GM18520 (cell line): ENCODE measurements at regions not wholly inside any gene's neighbourhood (a gene's known extent, or its start where the extent isn't known, plus 50 kb on each side); places are given as distances from the start of the nearest gene placed in this dataset.
"Not testable (repeated sequence)": the region's sequence is repeated elsewhere in the genome, so short reads cannot be mapped to it uniquely, and the experiment has no call there.

ENCODE experiments used
- ATAC-seq: cut with Tn5 transposase; IDR thresholded peaks from one replicate; pipeline ENCODE4 v1.9.1; 2021; ENCODE audit not compliant: unreplicated experiment

- ATAC-seq, result no peak
These were observed 426.2 kb downstream of the BCAT1 start for GRCh38 chr12:24522736-24523135.

DNA sequence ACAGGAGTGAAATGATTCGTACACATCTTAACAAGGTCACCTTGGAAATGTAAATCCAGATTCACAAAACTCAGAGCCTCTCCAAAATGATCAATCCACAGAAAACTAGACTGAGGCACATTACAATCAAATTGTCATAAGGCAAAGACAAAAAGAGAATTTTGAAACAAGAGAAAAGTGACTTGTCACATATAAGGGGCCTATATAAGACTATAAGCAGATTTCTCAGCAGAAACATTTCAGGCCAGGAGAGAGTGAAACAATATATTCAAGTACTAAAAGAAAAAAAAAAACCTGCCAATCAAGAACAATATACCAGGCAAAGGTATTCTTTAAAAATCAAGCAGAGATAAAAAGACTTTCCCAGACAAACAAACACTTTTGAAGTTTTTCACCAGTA, 429.1 kb downstream of the BCAT1 start:
- no peak for ATAC-seq

DNA sequence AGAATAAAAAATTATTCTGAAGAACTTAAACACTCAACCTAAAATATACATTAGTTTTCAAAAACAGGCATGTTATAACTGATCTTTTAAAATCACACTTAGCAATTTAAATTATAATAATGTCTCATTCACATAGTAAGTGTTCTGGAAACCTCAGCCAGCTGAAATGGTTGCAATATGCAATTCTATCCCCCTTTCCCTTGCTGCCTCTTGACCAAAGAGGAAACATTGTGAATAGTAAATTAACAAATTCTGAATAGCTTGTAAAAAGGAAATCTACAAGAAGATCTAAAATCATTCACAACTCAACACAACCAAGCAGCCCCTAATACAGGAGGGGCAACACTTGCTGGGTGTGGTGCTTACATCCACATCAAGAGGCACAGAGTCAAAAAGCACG, 431.9 kb downstream of the BCAT1 start:
- no peak for ATAC-seq

- no peak for ATAC-seq
These were observed 438.2 kb downstream of the BCAT1 start for GRCh38 chr12:24510581-24511125.

GRCh38 chr12:24507827-24508226, 441.1 kb downstream of the BCAT1 start:
- no peak for ATAC-seq

DNA sequence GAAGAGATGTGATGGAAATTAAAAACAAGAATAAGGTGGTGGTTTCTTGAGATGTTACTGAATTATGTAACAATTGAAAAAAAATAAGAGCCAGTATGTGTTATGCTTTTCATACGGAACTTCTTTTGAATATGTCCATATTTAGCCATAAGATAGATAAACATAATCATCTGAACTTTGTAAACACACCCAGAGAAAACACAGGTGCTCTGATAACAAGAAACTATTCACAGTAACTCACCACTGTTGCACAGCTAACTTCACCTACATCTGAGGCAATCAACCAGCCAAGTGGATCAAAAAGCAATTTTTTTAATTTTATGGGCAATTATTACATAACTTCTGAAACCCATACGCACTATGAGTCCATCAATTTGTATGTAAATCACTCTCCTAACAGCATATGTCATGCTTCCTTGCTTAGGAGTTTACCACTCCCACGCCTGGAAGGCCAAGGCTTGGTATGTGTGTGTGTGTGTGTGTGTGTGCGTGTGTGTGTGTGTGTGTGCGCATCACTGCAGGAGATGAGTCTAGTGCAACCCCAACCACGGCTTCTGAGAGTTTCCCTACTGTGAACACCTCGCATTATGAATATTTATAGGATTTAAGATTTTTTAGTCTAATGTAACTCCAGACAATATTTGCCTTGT, 443.4 kb downstream of the BCAT1 start:
- no peak for ATAC-seq

GRCh38 chr12:24503477-24503876, 445.4 kb downstream of the BCAT1 start:
- ATAC-seq, result not testable (repeated sequence)

DNA sequence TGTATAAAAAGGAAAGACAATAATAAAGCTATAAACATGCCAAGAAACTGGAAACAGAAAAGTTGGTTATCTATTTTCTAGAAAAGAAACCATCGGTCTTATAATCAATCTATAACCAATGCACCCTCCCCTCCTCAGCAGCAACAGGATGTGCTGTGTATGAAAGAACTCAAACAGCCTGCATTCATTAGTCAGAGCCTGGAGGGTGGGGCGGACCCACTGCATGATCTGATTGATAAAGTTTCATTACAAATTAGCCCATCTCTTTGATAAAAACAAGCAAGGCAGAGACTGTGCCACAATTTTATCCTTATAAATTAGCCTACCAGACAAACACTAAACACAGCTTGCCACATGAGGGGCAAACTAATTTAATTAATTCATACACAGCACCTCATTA, 448.1 kb downstream of the BCAT1 start:
- no peak for ATAC-seq

GRCh38 chr12:24500421-24500820, 448.5 kb downstream of the BCAT1 start:
- no peak for ATAC-seq

- no peak for ATAC-seq
These were observed 449.5 kb downstream of the BCAT1 start for GRCh38 chr12:24499151-24500146.

DNA sequence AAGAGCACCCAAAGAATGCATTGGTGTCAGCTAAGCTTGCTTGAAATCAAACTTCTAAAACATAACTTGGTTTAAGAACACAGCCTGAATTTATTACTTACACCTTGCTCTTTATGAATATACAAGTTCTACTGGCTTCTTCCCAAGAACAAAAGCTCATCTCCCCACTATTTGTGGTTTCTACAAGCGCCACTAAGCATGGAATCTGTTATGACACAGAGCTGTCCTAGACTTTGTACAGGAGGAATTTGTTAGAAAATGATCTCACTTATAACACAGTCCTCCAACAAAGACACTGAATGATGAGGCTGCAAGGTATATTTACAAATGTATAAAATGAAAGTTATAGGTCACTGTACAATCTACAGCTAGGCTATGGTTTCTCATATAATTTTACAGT, 452.1 kb downstream of the BCAT1 start:
- ATAC-seq, result no peak

- no peak for ATAC-seq
These were observed 454.5 kb downstream of the BCAT1 start for GRCh38 chr12:24494401-24494800.

DNA sequence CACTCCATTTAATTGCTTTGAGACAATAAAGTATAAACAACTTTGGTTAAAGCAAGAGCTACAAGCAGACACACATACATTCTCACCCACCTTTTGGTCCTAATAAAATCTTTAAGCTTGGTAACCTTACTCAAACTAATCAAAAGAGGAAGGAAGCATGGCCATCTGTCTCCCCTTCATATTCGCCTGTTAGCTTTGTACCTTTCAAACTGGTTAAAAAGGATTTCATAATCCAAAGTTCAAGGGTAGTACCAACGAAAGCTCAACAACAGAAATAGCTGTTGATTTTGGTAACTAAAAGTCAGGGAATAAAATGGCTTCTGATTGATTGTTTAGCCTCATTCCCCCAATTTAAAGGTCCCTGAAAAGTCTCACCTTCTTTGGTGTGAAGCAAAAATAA, 456.9 kb downstream of the BCAT1 start:
- ATAC-seq, result no peak

DNA sequence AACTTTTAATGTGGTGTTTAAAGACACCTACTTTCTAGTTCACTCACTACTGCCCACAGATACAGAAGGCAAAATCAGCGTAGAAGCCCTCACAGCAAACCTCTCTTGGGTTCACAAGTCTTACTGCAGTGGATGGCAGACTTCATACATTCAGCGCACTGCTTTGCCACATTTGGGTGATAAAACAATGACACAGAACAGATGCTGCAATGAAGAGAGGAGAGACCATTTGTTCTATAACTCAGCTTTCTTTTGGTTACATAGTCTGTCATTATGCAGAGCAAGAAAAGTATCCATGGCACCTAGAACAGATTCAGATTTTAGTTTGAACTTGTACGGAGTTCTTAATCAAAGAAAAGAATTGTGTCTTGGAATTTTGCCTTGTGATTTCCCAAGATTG, 459.0 kb downstream of the BCAT1 start:
- no peak for ATAC-seq

- ATAC-seq, result no peak
These were observed 459.8 kb downstream of the BCAT1 start for GRCh38 chr12:24488906-24489619.

DNA sequence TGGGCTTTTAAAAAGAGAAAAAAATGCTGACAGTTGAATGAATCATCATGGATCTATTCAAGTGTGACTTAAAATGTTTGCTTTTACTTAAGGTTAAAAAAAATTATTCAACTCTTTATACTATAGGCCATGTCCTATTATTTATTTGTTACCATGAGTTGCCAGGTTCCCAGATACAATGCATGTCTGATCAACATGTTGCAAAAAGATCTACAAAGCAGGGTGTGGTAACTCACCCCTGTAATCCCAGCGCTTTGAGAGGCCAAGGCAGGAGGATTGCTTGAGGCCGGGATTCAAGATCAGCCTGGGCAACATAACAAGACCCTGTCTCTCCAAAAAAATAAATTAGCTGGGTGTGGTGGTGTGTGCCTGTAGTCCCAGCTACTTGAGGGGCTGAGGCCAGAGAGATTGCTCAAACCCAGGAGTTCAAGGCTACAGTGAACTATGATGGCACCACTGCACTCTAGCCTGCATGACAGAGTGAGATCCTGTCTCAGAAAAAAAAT, 460.8 kb downstream of the BCAT1 start:
- no peak for ATAC-seq

DNA sequence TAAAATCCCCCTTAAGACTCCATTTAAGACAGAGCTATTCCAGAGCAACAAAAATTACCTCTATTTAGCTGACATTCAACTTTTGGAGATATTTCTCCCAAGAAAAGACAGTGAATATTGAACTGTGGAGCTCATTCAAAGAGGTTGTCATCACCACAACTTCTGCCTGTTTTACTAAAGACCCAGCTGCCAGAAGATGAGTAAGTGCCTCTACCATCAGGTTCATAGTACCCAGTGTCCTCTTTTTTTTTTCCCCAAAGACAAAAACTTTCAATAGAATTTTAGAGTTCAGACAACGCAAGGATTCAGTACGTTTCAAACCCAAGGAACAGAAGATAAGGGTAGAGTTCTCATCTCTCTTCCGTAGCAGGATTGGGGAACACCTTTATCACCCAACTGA, 461.3 kb downstream of the BCAT1 start:
- no peak for ATAC-seq

DNA sequence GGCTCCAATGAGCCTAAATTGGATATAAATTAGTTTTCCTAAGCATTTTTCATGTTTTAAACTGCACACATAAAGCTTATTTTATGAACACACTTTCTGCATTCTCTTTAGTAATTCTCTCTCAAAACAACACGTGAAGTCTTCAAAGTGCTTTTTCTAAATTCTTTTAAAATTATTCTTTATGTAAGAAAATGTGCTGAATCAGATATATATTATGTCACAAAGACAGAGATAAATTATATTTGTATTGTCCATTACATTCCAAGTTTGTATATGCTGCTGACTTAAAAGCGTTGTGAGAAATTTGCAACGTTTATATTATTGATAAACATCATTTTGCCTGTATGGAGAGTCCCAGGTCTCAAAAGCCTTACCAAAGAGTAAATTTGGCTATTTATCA, 465.2 kb downstream of the BCAT1 start:
- ATAC-seq, result no peak

DNA sequence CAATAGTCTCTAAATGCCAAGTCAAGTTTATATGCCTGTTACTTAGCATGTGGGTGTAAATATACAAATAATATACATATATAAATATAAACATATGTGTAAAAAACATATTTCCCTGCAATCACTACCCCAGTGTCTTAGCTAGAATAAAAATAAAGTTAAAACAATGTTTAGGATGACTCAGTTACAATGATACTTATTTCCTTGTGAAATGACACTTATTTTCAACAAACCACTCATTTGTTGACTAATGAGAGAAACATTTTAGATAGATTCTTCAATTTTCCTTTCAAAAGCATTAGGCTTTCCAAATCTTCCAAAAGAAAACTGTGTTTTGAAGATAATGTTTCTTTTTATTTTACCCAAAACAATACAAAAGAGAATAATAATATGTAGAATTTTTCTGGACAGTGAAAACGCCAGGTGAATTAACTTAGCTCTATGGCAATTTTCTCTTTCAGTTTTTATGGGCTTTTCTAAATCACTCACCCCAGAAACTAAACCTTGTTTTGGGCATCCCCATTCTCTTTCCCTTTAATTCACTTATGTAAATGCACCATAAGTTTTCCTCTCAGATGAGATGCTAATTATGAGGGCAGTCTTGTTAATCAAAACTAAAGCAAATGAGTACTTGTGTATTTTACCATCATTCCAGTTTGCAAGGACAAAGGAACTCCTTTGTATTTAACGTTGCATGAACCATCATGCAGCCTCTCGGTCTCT, 465.9 kb downstream of the BCAT1 start:
- peak; percentile 62 for ATAC-seq

DNA sequence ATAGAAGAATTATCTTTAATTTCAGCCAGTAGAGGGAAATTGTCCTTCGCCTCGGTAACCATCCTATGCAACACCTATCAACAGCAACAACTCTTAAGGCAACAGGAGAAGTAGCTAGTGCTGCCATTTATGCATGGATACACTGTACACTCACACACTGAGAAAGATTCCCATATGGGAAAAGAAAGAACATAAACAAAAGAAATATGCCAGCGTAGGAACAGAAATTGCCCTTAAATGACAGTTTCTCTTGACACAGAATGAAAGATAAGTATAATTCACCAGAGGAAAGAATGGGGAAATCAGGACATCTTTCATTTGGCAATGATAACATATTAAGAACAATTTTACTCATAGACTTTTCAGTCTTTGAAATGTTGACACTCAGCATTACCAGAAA, 466.9 kb downstream of the BCAT1 start:
- no peak for ATAC-seq
